CD4-positive, CD25-positive, alpha-beta regulatory T cell (primary cell): ENCODE measurements at regions not wholly inside any gene's neighbourhood (a gene's known extent, or its start where the extent isn't known, plus 50 kb on each side); places are given as distances from the start of the nearest gene placed in this dataset.

Experiments used
- ATAC-seq, 2 donors: fragments of 150-1000 bp; cut with Tn5 transposase; one replicate each; pipeline ENCODE4 v1.10.0; 2021; ENCODE audit warnings: low read depth in 2 of 2, moderate number of reproducible peaks in 2 of 2, moderate library complexity in 1 of 2
- DNase-seq, 3 donors: peaks; one replicate each; pipeline versions ENCODE4 v3.0.0 to v3.0.0-alpha.2; 2012 to 2022; ENCODE audit warnings: mixed read lengths in 1 of 3
- H3K27ac ChIP-seq: one replicate; pipeline ENCODE4 v1.7.0; 2013; ENCODE audit warnings: mild to moderate bottlenecking, low read length; ENCODE audit not compliant: insufficient read depth, poor library complexity, severe bottlenecking
- H3K27me3 ChIP-seq: one replicate; pipeline ENCODE4 v1.7.0; 2013; ENCODE audit warnings: low read length; ENCODE audit not compliant: control insufficient read depth, insufficient read depth
- H3K36me3 ChIP-seq: one replicate; pipeline ENCODE4 v1.7.0; 2013; ENCODE audit warnings: mild to moderate bottlenecking, low read length, moderate library complexity; ENCODE audit not compliant: control insufficient read depth, insufficient read depth
- H3K4me1 ChIP-seq: 2 replicates; pipeline ENCODE4 v1.7.0; 2013; ENCODE audit warnings: mild to moderate bottlenecking, low read length; ENCODE audit not compliant: insufficient read depth, control insufficient read depth, poor library complexity, severe bottlenecking
- H3K4me3 ChIP-seq: one replicate; pipeline ENCODE4 v1.7.0; 2013; ENCODE audit warnings: low read depth, mild to moderate bottlenecking, low read length, moderate library complexity
- H3K9me3 ChIP-seq, 2 experiments: 1 replicate in 1 of 2; 2 replicates in 1 of 2; pipeline ENCODE4 v1.7.0; 2013; ENCODE audit warnings: low read length in 2 of 2, mild to moderate bottlenecking in 1 of 2, moderate library complexity in 1 of 2; ENCODE audit not compliant: control insufficient read depth in 2 of 2
- H3K27ac Mint-ChIP-seq, 3 donors: one replicate each; pipeline ENCODE4 v1.8.0; 2020 to 2022; ENCODE audit warnings: mild to moderate bottlenecking in 3 of 3, mixed read lengths in 3 of 3, moderate library complexity in 2 of 3
- H3K27me3 Mint-ChIP-seq: one replicate; pipeline ENCODE4 v1.8.0; 2022; ENCODE audit warnings: mild to moderate bottlenecking, mixed read lengths
- H3K36me3 Mint-ChIP-seq: one replicate; pipeline ENCODE4 v1.8.0; 2020; ENCODE audit warnings: mixed read lengths
- H3K4me1 Mint-ChIP-seq, 4 donors: one replicate each; pipeline ENCODE4 v1.8.0; 2020 to 2022; ENCODE audit warnings: mixed read lengths in 4 of 4, mild to moderate bottlenecking in 1 of 4
- H3K4me3 Mint-ChIP-seq, 4 donors: one replicate each; pipeline ENCODE4 v1.8.0; 2020 to 2022; ENCODE audit warnings: mild to moderate bottlenecking in 4 of 4, mixed read lengths in 4 of 4, moderate library complexity in 3 of 4
- H3K9me3 Mint-ChIP-seq, 7 donors: one replicate each; pipeline ENCODE4 v1.8.0; 2020 to 2022; ENCODE audit warnings: mixed read lengths in 7 of 7, mild to moderate bottlenecking in 3 of 7, moderate library complexity in 2 of 7

GRCh38 chr3:124658270-124658669 is 72.0 kb upstream of the UMPS start:
- no peaks in the 10 kb centered on the region for H3K9me3 Mint-ChIP-seq
- ATAC-seq, result no peak
- H3K4me3 ChIP-seq, result no peak overlapping the region
- peaks cover 36% of the 10 kb centered on the region for H3K36me3 ChIP-seq
- no peaks in the 10 kb centered on the region for H3K27me3 ChIP-seq
- no peak overlapping the region for H3K4me3 Mint-ChIP-seq
- no peaks in the 10 kb centered on the region for H3K9me3 ChIP-seq
- no peak overlapping the region for H3K27ac Mint-ChIP-seq
- H3K4me1 ChIP-seq, result no peaks in the 10 kb centered on the region
- no peak overlapping the region for H3K27ac ChIP-seq
- H3K36me3 Mint-ChIP-seq, result peaks cover 24% of the 10 kb centered on the region
- DNase-seq, result no peak
- peaks cover 7% of the 10 kb centered on the region for H3K27me3 Mint-ChIP-seq
- peaks cover 0 to under 1% (median 0%) of the 10 kb centered on the region in 4 donors for H3K4me1 Mint-ChIP-seq

- Mint-ChIP-seq H3K27me3 (peaks cover 7% of the 10 kb centered on the region), H3K36me3 (peaks cover 31% of the 10 kb centered on the region), H3K27ac (no peak overlapping the region), H3K4me1 (no peaks in the 10 kb centered on the region), H3K9me3 (no peaks in the 10 kb centered on the region), H3K4me3 (no peak overlapping the region)
- DNase-seq, result no peak
- Histone ChIP-seq H3K27ac (no peak overlapping the region), H3K27me3 (no peaks in the 10 kb centered on the region), H3K4me1 (no peaks in the 10 kb centered on the region), H3K36me3 (peaks cover 28% of the 10 kb centered on the region), H3K4me3 (no peak overlapping the region), H3K9me3 (no peaks in the 10 kb centered on the region)
- ATAC-seq, result no peak
These were observed 71.1 kb upstream of the UMPS start for GRCh38 chr3:124659175-124659574.

- Mint-ChIP-seq H3K27ac (peak overlapping the region in 2 of 3 donors; percentile 26 to 86), H3K4me3 (no peak overlapping the region), H3K4me1 (no peaks in the 10 kb centered on the region), H3K9me3 (no peaks in the 10 kb centered on the region), H3K27me3 (peaks cover 7% of the 10 kb centered on the region), H3K36me3 (peaks cover 25% of the 10 kb centered on the region)
- H3K36me3 ChIP-seq, result peaks cover 16% of the 10 kb centered on the region
- H3K4me1 ChIP-seq, result no peaks in the 10 kb centered on the region
- H3K27me3 ChIP-seq, result no peaks in the 10 kb centered on the region
- DNase-seq, result no peak
- H3K4me3 ChIP-seq, result no peak overlapping the region
- ATAC-seq, result no peak
- H3K27ac ChIP-seq, result no peak overlapping the region
- H3K9me3 ChIP-seq, result no peaks in the 10 kb centered on the region
These were observed 69.7 kb upstream of the UMPS start for GRCh38 chr3:124660599-124660998.

GRCh38 chr3:124663690-124664089 is 66.6 kb upstream of the UMPS start:
- Histone ChIP-seq H3K9me3 (no peaks in the 10 kb centered on the region), H3K4me3 (no peak overlapping the region), H3K27ac (no peak overlapping the region), H3K27me3 (no peaks in the 10 kb centered on the region), H3K36me3 (peaks cover 24% of the 10 kb centered on the region), H3K4me1 (no peaks in the 10 kb centered on the region)
- Mint-ChIP-seq H3K27me3 (no peaks in the 10 kb centered on the region), H3K4me1 (no peaks in the 10 kb centered on the region), H3K4me3 (no peak overlapping the region), H3K27ac (no peak overlapping the region), H3K36me3 (peaks cover 33% of the 10 kb centered on the region), H3K9me3 (peaks cover 0 to 2% (median 0%) of the 10 kb centered on the region in 7 donors)
- no peak for ATAC-seq
- DNase-seq, result no peak

- H3K4me3 ChIP-seq, result no peak overlapping the region
- Mint-ChIP-seq H3K27me3 (no peaks in the 10 kb centered on the region), H3K9me3 (peaks cover 0 to 2% (median 0%) of the 10 kb centered on the region in 7 donors), H3K4me1 (no peaks in the 10 kb centered on the region), H3K36me3 (peaks cover 33% of the 10 kb centered on the region), H3K27ac (no peak overlapping the region), H3K4me3 (no peak overlapping the region)
- H3K27me3 ChIP-seq, result no peaks in the 10 kb centered on the region
- H3K36me3 ChIP-seq, result peaks cover 24% of the 10 kb centered on the region
- H3K9me3 ChIP-seq, result no peaks in the 10 kb centered on the region
- no peak overlapping the region for H3K27ac ChIP-seq
- no peaks in the 10 kb centered on the region for H3K4me1 ChIP-seq
- ATAC-seq (no peak), DNase-seq (no peak)
These were observed 65.4 kb upstream of the UMPS start for GRCh38 chr3:124664804-124665203.

- Mint-ChIP-seq H3K36me3 (peaks cover 33% of the 10 kb centered on the region), H3K27me3 (no peaks in the 10 kb centered on the region), H3K4me1 (peaks cover 2 to 6% (median 4%) of the 10 kb centered on the region in 4 donors), H3K4me3 (no peak overlapping the region), H3K27ac (no peak overlapping the region), H3K9me3 (peaks cover 0 to 5% (median 2%) of the 10 kb centered on the region in 7 donors)
- H3K27me3 ChIP-seq, result no peaks in the 10 kb centered on the region
- ATAC-seq, result no peak
- DNase-seq, result no peak
- no peaks in the 10 kb centered on the region for H3K9me3 ChIP-seq
- peaks cover 18% of the 10 kb centered on the region for H3K36me3 ChIP-seq
- H3K27ac ChIP-seq, result no peak overlapping the region
- no peak overlapping the region for H3K4me3 ChIP-seq
- peaks cover under 1% of the 10 kb centered on the region for H3K4me1 ChIP-seq
These were observed 64.2 kb upstream of the UMPS start for GRCh38 chr3:124666067-124666466.

- no peak overlapping the region for H3K4me3 ChIP-seq
- Mint-ChIP-seq H3K36me3 (peaks cover 33% of the 10 kb centered on the region), H3K27me3 (no peaks in the 10 kb centered on the region), H3K9me3 (peaks cover 0 to 8% (median 4%) of the 10 kb centered on the region in 7 donors), H3K4me3 (no peak overlapping the region), H3K4me1 (peaks cover 6 to 13% (median 10%) of the 10 kb centered on the region in 4 donors), H3K27ac (no peak overlapping the region)
- H3K27me3 ChIP-seq, result no peaks in the 10 kb centered on the region
- no peak overlapping the region for H3K27ac ChIP-seq
- peaks cover 6% of the 10 kb centered on the region for H3K4me1 ChIP-seq
- no peaks in the 10 kb centered on the region for H3K9me3 ChIP-seq
- DNase-seq, result no peak
- no peak for ATAC-seq
- peaks cover 27% of the 10 kb centered on the region for H3K36me3 ChIP-seq
These were observed 60.8 kb upstream of the UMPS start for GRCh38 chr3:124669470-124669869.

- Histone ChIP-seq H3K27me3 (no peaks in the 10 kb centered on the region), H3K4me3 (no peak overlapping the region), H3K4me1 (peaks cover 6% of the 10 kb centered on the region), H3K27ac (peak overlapping the region; percentile 9), H3K36me3 (peaks cover 25% of the 10 kb centered on the region), H3K9me3 (no peaks in the 10 kb centered on the region)
- peaks cover 6 to 13% (median 10%) of the 10 kb centered on the region in 4 donors for H3K4me1 Mint-ChIP-seq
- H3K27ac Mint-ChIP-seq, result peak overlapping the region; percentile 33 to 75 (median 70)
- peak in 2 of 3 donors; percentile 21 to 59 for DNase-seq
- peaks cover 38% of the 10 kb centered on the region for H3K36me3 Mint-ChIP-seq
- peak; percentile 60 to 79 for ATAC-seq
- peak overlapping the region in 2 of 4 donors; percentile 4 to 5 for H3K4me3 Mint-ChIP-seq
- no peaks in the 10 kb centered on the region for H3K27me3 Mint-ChIP-seq
- peaks cover 0 to 8% (median 4%) of the 10 kb centered on the region in 7 donors for H3K9me3 Mint-ChIP-seq
These were observed 59.1 kb upstream of the UMPS start for GRCh38 chr3:124671106-124671505.
